Parathyroid adenoma (tissue), 2 donors: ENCODE measurements at regions not wholly inside any gene's neighbourhood (a gene's known extent, or its start where the extent isn't known, plus 50 kb on each side); places are given as distances from the start of the nearest gene placed in this dataset.

Experiments used
- H2AFZ ChIP-seq: fragments of 300-600 bp; sonication (generic); one replicate; pipeline ENCODE4 v1.7.0; 2017; ENCODE audit warnings: antibody characterized with exemption, mild to moderate bottlenecking
- H3K27ac ChIP-seq: fragments of 300-600 bp; sonication (generic); one replicate; pipeline ENCODE4 v1.7.0; 2017
- H3K27me3 ChIP-seq: fragments of 300-600 bp; sonication (generic); one replicate; pipeline ENCODE4 v1.7.0; 2017; ENCODE audit warnings: low read length; ENCODE audit not compliant: control insufficient read depth, insufficient read depth
- H3K36me3 ChIP-seq: fragments of 300-600 bp; sonication (generic); one replicate; pipeline ENCODE4 v1.7.0; 2017; ENCODE audit warnings: low read length; ENCODE audit not compliant: control insufficient read depth, insufficient read depth
- H3K4me1 ChIP-seq: fragments of 300-600 bp; sonication (generic); one replicate; pipeline ENCODE4 v1.7.0; 2017; ENCODE audit warnings: control low read depth
- H3K4me2 ChIP-seq: fragments of 300-600 bp; sonication (generic); one replicate; pipeline ENCODE4 v1.7.0; 2017; ENCODE audit warnings: low read length
- H3K4me3 ChIP-seq: fragments of 300-600 bp; sonication (generic); one replicate; pipeline ENCODE4 v1.7.0; 2017; ENCODE audit warnings: low read depth, low read length
- H3K79me2 ChIP-seq: fragments of 300-600 bp; sonication (generic); one replicate; pipeline ENCODE4 v1.7.0; 2017; ENCODE audit warnings: control low read depth
- H3K9ac ChIP-seq: fragments of 300-600 bp; sonication (generic); one replicate; pipeline ENCODE4 v1.7.0; 2017; ENCODE audit warnings: mild to moderate bottlenecking
- H3K9me3 ChIP-seq: fragments of 300-600 bp; sonication (generic); one replicate; pipeline ENCODE4 v1.7.0; 2017; ENCODE audit warnings: low read length; ENCODE audit not compliant: control insufficient read depth
- TF ChIP-seq, protein P1 (sequence below): fragments of 300-600 bp; sonication (generic); IDR thresholded peaks from one replicate; pipeline ENCODE4 v1.7.0; 2017; ENCODE audit warnings: antibody characterized with exemption, mild to moderate bottlenecking
- donor health status: primary hyperparathyroidism.

DNA sequence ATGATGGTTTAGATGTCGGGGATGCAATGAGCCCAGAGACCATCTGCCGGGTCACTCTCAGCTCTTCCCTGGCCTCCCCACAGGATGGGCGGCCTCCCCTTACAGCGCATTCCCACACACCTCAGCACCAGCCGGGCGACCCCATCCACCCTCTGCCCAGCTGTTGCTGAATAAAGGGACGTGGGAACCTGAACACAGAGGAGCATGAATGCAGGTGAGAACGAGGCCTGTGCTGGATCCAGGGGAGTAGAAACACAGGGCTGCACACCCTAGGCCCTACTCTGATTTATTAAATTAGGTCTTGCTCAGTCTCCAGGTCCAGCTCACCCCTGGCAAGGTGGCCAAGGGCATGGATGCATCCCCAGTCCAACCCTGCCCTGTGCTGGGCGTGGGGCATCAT lies 180.5 kb downstream of the CTTN start:
- TF ChIP-seq, protein P1, sequence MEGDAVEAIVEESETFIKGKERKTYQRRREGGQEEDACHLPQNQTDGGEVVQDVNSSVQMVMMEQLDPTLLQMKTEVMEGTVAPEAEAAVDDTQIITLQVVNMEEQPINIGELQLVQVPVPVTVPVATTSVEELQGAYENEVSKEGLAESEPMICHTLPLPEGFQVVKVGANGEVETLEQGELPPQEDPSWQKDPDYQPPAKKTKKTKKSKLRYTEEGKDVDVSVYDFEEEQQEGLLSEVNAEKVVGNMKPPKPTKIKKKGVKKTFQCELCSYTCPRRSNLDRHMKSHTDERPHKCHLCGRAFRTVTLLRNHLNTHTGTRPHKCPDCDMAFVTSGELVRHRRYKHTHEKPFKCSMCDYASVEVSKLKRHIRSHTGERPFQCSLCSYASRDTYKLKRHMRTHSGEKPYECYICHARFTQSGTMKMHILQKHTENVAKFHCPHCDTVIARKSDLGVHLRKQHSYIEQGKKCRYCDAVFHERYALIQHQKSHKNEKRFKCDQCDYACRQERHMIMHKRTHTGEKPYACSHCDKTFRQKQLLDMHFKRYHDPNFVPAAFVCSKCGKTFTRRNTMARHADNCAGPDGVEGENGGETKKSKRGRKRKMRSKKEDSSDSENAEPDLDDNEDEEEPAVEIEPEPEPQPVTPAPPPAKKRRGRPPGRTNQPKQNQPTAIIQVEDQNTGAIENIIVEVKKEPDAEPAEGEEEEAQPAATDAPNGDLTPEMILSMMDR, result no peak
- no peak overlapping the region for H3K4me3 ChIP-seq
- no peak overlapping the region for H3K4me2 ChIP-seq
- H2AFZ ChIP-seq, result no peak overlapping the region
- H3K4me1 ChIP-seq, result no peaks in the 10 kb centered on the region
- no peaks in the 10 kb centered on the region for H3K79me2 ChIP-seq
- H3K36me3 ChIP-seq, result no peaks in the 10 kb centered on the region
- H3K27ac ChIP-seq, result no peak overlapping the region
- H3K27me3 ChIP-seq, result no peaks in the 10 kb centered on the region
- no peak overlapping the region for H3K9ac ChIP-seq
- no peaks in the 10 kb centered on the region for H3K9me3 ChIP-seq

GRCh38 chr11:70579316-70579955 lies 181.1 kb downstream of the CTTN start:
- no peak overlapping the region for H2AFZ ChIP-seq
- no peak overlapping the region for H3K27ac ChIP-seq

GRCh38 chr11:70580036-70580805 lies 181.9 kb downstream of the CTTN start:
- Histone ChIP-seq H3K27me3 (no peaks in the 10 kb centered on the region), H3K4me1 (no peaks in the 10 kb centered on the region), H3K36me3 (no peaks in the 10 kb centered on the region), H2AFZ (no peak overlapping the region), H3K79me2 (no peaks in the 10 kb centered on the region), H3K9ac (no peak overlapping the region), H3K4me2 (no peak overlapping the region), H3K9me3 (no peaks in the 10 kb centered on the region), H3K4me3 (no peak overlapping the region), H3K27ac (no peak overlapping the region)
- TF ChIP-seq, protein P1, result no peak

More at GRCh38 chr11:70579316-70579955, 181.1 kb downstream of the CTTN start:
- no peaks in the 10 kb centered on the region for H3K79me2 ChIP-seq
- no peaks in the 10 kb centered on the region for H3K27me3 ChIP-seq
- no peak overlapping the region for H3K9ac ChIP-seq
- TF ChIP-seq, protein P1, result no peak
- H3K4me3 ChIP-seq, result no peak overlapping the region
- no peaks in the 10 kb centered on the region for H3K4me1 ChIP-seq
- H3K9me3 ChIP-seq, result no peaks in the 10 kb centered on the region
- no peak overlapping the region for H3K4me2 ChIP-seq
- H3K36me3 ChIP-seq, result no peaks in the 10 kb centered on the region

GRCh38 chr11:70581991-70582885 lies 183.9 kb downstream of the CTTN start:
- H3K27ac ChIP-seq, result no peak overlapping the region
- H3K4me2 ChIP-seq, result no peak overlapping the region
- no peak overlapping the region for H3K9ac ChIP-seq
- no peaks in the 10 kb centered on the region for H3K79me2 ChIP-seq
- TF ChIP-seq, protein P1, result no peak
- H3K4me1 ChIP-seq, result no peaks in the 10 kb centered on the region
- H3K27me3 ChIP-seq, result no peaks in the 10 kb centered on the region
- H2AFZ ChIP-seq, result no peak overlapping the region
- H3K36me3 ChIP-seq, result no peaks in the 10 kb centered on the region
- H3K9me3 ChIP-seq, result no peaks in the 10 kb centered on the region
- no peak overlapping the region for H3K4me3 ChIP-seq
